SK-N-SH (cell line): ENCODE measurements at regions not wholly inside any gene's neighbourhood (a gene's known extent, or its start where the extent isn't known, plus 50 kb on each side); places are given as distances from the start of the nearest gene placed in this dataset.

ENCODE experiments used
- CTCF ChIA-PET: fragments of 300-600, 350-600 bp; formaldehyde crosslinking; extraction: SDS; loops from one replicate; lab custom pipeline; 2021; lab: Yijun Ruan, JAX
- POLR2A ChIA-PET: fragments of 350-600 bp; sonication (Branson Sonifier 250); formaldehyde crosslinking; extraction: SDS; loops from one replicate; lab custom pipeline; 2020; ENCODE audit warnings: antibody characterized with exemption, inconsistent platforms; lab: Yijun Ruan, JAX
- DNase-seq: peaks from one replicate; pipeline ENCODE4 v3.0.0; 2012
- H2AFZ ChIP-seq: fragments of 200-600 bp; sonication (generic); 2 replicates; pipeline ENCODE4 v1.8.1; 2016; ENCODE audit warnings: antibody characterized with exemption, mild to moderate bottlenecking, low read depth
- H3F3A ChIP-seq: fragments of 200-600 bp; sonication (generic); replicated peaks from 2 replicates; pipeline ENCODE3; 2016; ENCODE audit warnings: antibody characterized with exemption, mild to moderate bottlenecking; ENCODE audit not compliant: insufficient read depth
- H3K27ac ChIP-seq, 2 experiments: fragments of 200-500 bp in 1 of 2; fragments of 200-600 bp in 1 of 2; sonication (Bioruptor generic) in 1 of 2; sonication (generic), shearing (Covaris generic) in 1 of 2; 2 replicates each; pipeline versions ENCODE4 v1.5.1 to v1.6.1; 2014 to 2016; ENCODE audit warnings: low read depth in 2 of 2, inconsistent platforms in 1 of 2, low read length in 1 of 2, mild to moderate bottlenecking in 1 of 2, mixed read lengths in 1 of 2
- H3K27me3 ChIP-seq: fragments of 200-600 bp; sonication (generic), shearing (Covaris generic); 2 replicates; pipeline ENCODE4 v1.6.1; 2016; ENCODE audit warnings: mixed run types; ENCODE audit not compliant: insufficient read depth
- H3K36me3 ChIP-seq, 2 experiments: fragments of 200-500 bp in 1 of 2; fragments of 200-600 bp in 1 of 2; sonication (Bioruptor generic) in 1 of 2; sonication (generic) in 1 of 2; replicated peaks in 1 of 2; 2 replicates each; pipeline versions ENCODE3 to v1.5.1; 2014 to 2016; ENCODE audit warnings: low read length in 1 of 2, mild to moderate bottlenecking in 1 of 2; ENCODE audit not compliant: insufficient read depth in 2 of 2, control insufficient read depth in 1 of 2
- H3K4me1 ChIP-seq, 2 experiments: fragments of 200-500 bp in 1 of 2; fragments of 200-600 bp in 1 of 2; sonication (Bioruptor generic) in 1 of 2; sonication (generic), shearing (Covaris generic) in 1 of 2; 2 replicates each; pipeline versions ENCODE4 v1.5.1 to v1.6.1; 2014 to 2016; ENCODE audit warnings: low read depth in 1 of 2, low read length in 1 of 2, mixed run types in 1 of 2; ENCODE audit not compliant: insufficient read depth in 2 of 2, control insufficient read depth in 1 of 2
- H3K4me2 ChIP-seq: fragments of 200-600 bp; sonication (generic), shearing (Covaris generic); 2 replicates; pipeline ENCODE4 v1.6.1; 2017; ENCODE audit warnings: mixed run types
- H3K4me3 ChIP-seq, 2 experiments: fragments of 200-500 bp in 1 of 2; fragments of 200-600 bp in 1 of 2; sonication (Bioruptor generic) in 1 of 2; sonication (generic), shearing (Covaris generic) in 1 of 2; 2 replicates each; pipeline versions ENCODE4 v1.5.1 to v1.8.1; 2014 to 2016; ENCODE audit warnings: low read depth in 2 of 2, inconsistent platforms in 1 of 2, low read length in 1 of 2, mild to moderate bottlenecking in 1 of 2, mixed read lengths in 1 of 2, moderate library complexity in 1 of 2
- H3K79me2 ChIP-seq: fragments of 200-600 bp; sonication (generic); 2 replicates; pipeline ENCODE4 v1.8.1; 2017; ENCODE audit warnings: mild to moderate bottlenecking; ENCODE audit not compliant: insufficient read depth
- H3K9ac ChIP-seq: fragments of 200-600 bp; sonication (generic); 2 replicates; pipeline ENCODE4 v1.6.1; 2017; ENCODE audit warnings: mixed run types
- H3K9me2 ChIP-seq: fragments of 200-600 bp; sonication (generic); 2 replicates; pipeline ENCODE4 v1.6.1; 2017; ENCODE audit warnings: mixed run types
- H3K9me3 ChIP-seq: fragments of 200-600 bp; sonication (generic); 2 replicates; pipeline ENCODE4 v1.6.1; 2017; ENCODE audit warnings: mixed run types, mild to moderate bottlenecking, moderate library complexity
- H4K20me1 ChIP-seq: fragments of 200-600 bp; sonication (generic); 2 replicates; pipeline ENCODE4 v1.6.1; 2017; ENCODE audit warnings: mild to moderate bottlenecking, mixed run types; ENCODE audit not compliant: insufficient read depth
- CHD2 ChIP-seq: fragments of 150-350 bp; IDR thresholded peaks from 2 replicates; pipeline ENCODE4 v1.6.1; 2018; ENCODE audit warnings: low read length; ENCODE audit not compliant: partially characterized antibody
- EP300 ChIP-seq, 2 experiments: IDR thresholded peaks; 2 replicates each; pipeline versions ENCODE4 v1.4.0 to v1.6.1; 2012; ENCODE audit warnings: borderline replicate concordance in 1 of 2, low read depth in 1 of 2, low read length in 1 of 2
- FOXM1 ChIP-seq: IDR thresholded peaks from 2 replicates; pipeline ENCODE4 v1.4.0; 2012; ENCODE audit warnings: low read depth, mild to moderate bottlenecking
- JUND ChIP-seq: IDR thresholded peaks from 2 replicates; pipeline ENCODE4 v1.4.0; 2012
- MAX ChIP-seq: IDR thresholded peaks from 2 replicates; pipeline ENCODE4 v1.4.0; 2012; ENCODE audit warnings: low read depth
- MXI1 ChIP-seq: IDR thresholded peaks from 2 replicates; pipeline ENCODE4 v1.6.1; 2012; ENCODE audit warnings: mild to moderate bottlenecking, low read depth, low read length, improper control_type of control experiment
- NRF1 ChIP-seq: IDR thresholded peaks from 2 replicates; pipeline ENCODE4 v1.6.1; 2012; ENCODE audit warnings: low read depth, mild to moderate bottlenecking, low read length
- RCOR1 ChIP-seq: fragments of 150-350 bp; IDR thresholded peaks from 2 replicates; pipeline ENCODE4 v1.6.1; 2017; ENCODE audit warnings: antibody characterized with exemption, low read length
- REST ChIP-seq: IDR thresholded peaks from 2 replicates; pipeline ENCODE4 v1.6.1; 2012; ENCODE audit warnings: mild to moderate bottlenecking, low read depth, low read length, moderate library complexity
- RXRA ChIP-seq: IDR thresholded peaks from 2 replicates; pipeline ENCODE4 v1.4.0; 2012; ENCODE audit warnings: low read depth, mild to moderate bottlenecking, borderline replicate concordance
- TAF1 ChIP-seq: IDR thresholded peaks from 2 replicates; pipeline ENCODE4 v1.6.1; 2012; ENCODE audit warnings: low read depth, mild to moderate bottlenecking, low read length, moderate library complexity, borderline replicate concordance
- TCF12 ChIP-seq: IDR thresholded peaks from 2 replicates; pipeline ENCODE4 v1.4.0; 2012
- USF2 ChIP-seq: fragments of 150-350 bp; IDR thresholded peaks from 2 replicates; pipeline ENCODE4 v1.6.1; 2017; ENCODE audit warnings: antibody characterized with exemption, low read length, low read depth, borderline replicate concordance
- YY1 ChIP-seq: IDR thresholded peaks from 2 replicates; pipeline ENCODE4 v1.4.0; 2012; ENCODE audit warnings: low read depth, mild to moderate bottlenecking
- ZBTB33 ChIP-seq: IDR thresholded peaks from 2 replicates; pipeline ENCODE4 v1.4.0; 2012; ENCODE audit warnings: low read depth, borderline replicate concordance
- WGBS: methylation state at CpG from one replicate; pipeline ENCODE4 v1.1.6; 2017; ENCODE audit warnings: low lambda C conversion rate; 5-methylcytosine and 5-hydroxymethylcytosine counted together
- TF ChIP-seq, protein P1 (sequence below): IDR thresholded peaks from 2 replicates; pipeline ENCODE4; 2012

GRCh38 chr9:108113596-108113995, 624.0 kb upstream of the KLF4 start:
- CTCF ChIA-PET: no interaction called here
- Histone ChIP-seq H3K27ac (no peak overlapping the region), H3K27me3 (no peaks in the 10 kb centered on the region), H3K79me2 (no peaks in the 10 kb centered on the region), H3F3A (no peaks in the 10 kb centered on the region), H3K9me3 (no peaks in the 10 kb centered on the region), H3K36me3 (no peaks in the 10 kb centered on the region), H3K4me1 (peaks cover 0 to 10% of the 10 kb centered on the region in 2 experiments; a peak in 2 of 4 replicates), H3K4me2 (no peak overlapping the region), H4K20me1 (no peaks in the 10 kb centered on the region), H3K9me2 (no peaks in the 10 kb centered on the region), H2AFZ (no peak overlapping the region), H3K9ac (no peak overlapping the region), H3K4me3 (no peak overlapping the region)
- 43% methylated on average over 2 of the region's 2 CpGs for WGBS
- TF ChIP-seq YY1 (no peak), RXRA (no peak), EP300 (IDR thresholded peaks at IDR 0.05; ENCODE audit: borderline replicate concordance in 1 of 2, low read depth in 1 of 2, low read length in 1 of 2) (no peak), JUND (no peak), NRF1 (no peak), TCF12 (no peak), USF2 (no peak), MAX (no peak), FOXM1 (no peak), MXI1 (no peak), RCOR1 (no peak), REST (no peak), ZBTB33 (no peak), TAF1 (no peak), CHD2 (no peak)
- TF ChIP-seq, protein P1, sequence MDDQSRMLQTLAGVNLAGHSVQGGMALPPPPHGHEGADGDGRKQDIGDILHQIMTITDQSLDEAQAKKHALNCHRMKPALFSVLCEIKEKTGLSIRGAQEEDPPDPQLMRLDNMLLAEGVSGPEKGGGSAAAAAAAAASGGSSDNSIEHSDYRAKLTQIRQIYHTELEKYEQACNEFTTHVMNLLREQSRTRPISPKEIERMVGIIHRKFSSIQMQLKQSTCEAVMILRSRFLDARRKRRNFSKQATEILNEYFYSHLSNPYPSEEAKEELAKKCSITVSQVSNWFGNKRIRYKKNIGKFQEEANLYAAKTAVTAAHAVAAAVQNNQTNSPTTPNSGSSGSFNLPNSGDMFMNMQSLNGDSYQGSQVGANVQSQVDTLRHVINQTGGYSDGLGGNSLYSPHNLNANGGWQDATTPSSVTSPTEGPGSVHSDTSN: no peak
- POLR2A ChIA-PET: no interaction called here
- DNase-seq: no peak
